ENCODE measurements at regions not wholly inside any gene's neighbourhood (a gene's known extent, or its start where the extent isn't known, plus 50 kb on each side); places are given as distances from the start of the nearest gene placed in this dataset.

- Histone ChIP-seq H3K9me3 (no peaks in the 10 kb centered on the region), H3K27ac (no peak overlapping the region), H3K4me3 (no peak overlapping the region), H3K27me3 (no peaks in the 10 kb centered on the region), H3K4me1 (peaks cover 33% of the 10 kb centered on the region), H3K36me3 (no peaks in the 10 kb centered on the region)
- DNase-seq (ENCODE audit: low spot score in 2 of 2) = no peak
- 98% methylated on average over 4 of the region's 4 CpGs for WGBS
- TF ChIP-seq CTCF (IDR thresholded peaks at IDR 0.05) (no peak), POLR2AphosphoS5 (IDR thresholded peaks at IDR 0.05) (no peak), POLR2A (IDR thresholded peaks at IDR 0.05) (no peak), EP300 (IDR thresholded peaks at IDR 0.05) (no peak)
These were observed 164.3 kb downstream of the KTN1 start for GRCh38 chr14:55744321-55744720.

GRCh38 chr14:55745906-55746305 is 165.9 kb downstream of the KTN1 start:
- no peak for DNase-seq (ENCODE audit: low spot score in 2 of 2)
- WGBS = 92% methylated on average over 7 of the region's 7 CpGs
- H3K27ac ChIP-seq = no peak overlapping the region

GRCh38 chr14:55746558-55746957 is 166.6 kb downstream of the KTN1 start:
- 81% methylated on average over 2 of the region's 2 CpGs for WGBS
- no peak overlapping the region for H3K4me3 ChIP-seq
- no peak for TF ChIP-seq EP300 (IDR thresholded peaks at IDR 0.05)
- TF ChIP-seq CTCF (IDR thresholded peaks at IDR 0.05) = no peak
- no peak for TF ChIP-seq POLR2AphosphoS5 (IDR thresholded peaks at IDR 0.05)
- TF ChIP-seq POLR2A (IDR thresholded peaks at IDR 0.05) = no peak
- no peaks in the 10 kb centered on the region for H3K9me3 ChIP-seq
- H3K36me3 ChIP-seq = no peaks in the 10 kb centered on the region
- no peak overlapping the region for H3K27ac ChIP-seq
- DNase-seq (ENCODE audit: low spot score in 2 of 2) = no peak
- no peaks in the 10 kb centered on the region for H3K27me3 ChIP-seq
- H3K4me1 ChIP-seq = peaks cover 18% of the 10 kb centered on the region

More at GRCh38 chr14:55745906-55746305, 165.9 kb downstream of the KTN1 start:
- Histone ChIP-seq H3K9me3 (no peaks in the 10 kb centered on the region), H3K4me3 (no peak overlapping the region), H3K4me1 (peaks cover 21% of the 10 kb centered on the region), H3K27me3 (no peaks in the 10 kb centered on the region), H3K36me3 (no peaks in the 10 kb centered on the region)
- TF ChIP-seq POLR2AphosphoS5 (IDR thresholded peaks at IDR 0.05) (no peak), EP300 (IDR thresholded peaks at IDR 0.05) (no peak), POLR2A (IDR thresholded peaks at IDR 0.05) (no peak), CTCF (IDR thresholded peaks at IDR 0.05) (no peak)

- Histone ChIP-seq H3K27ac (no peak overlapping the region), H3K4me3 (no peak overlapping the region), H3K36me3 (no peaks in the 10 kb centered on the region), H3K27me3 (no peaks in the 10 kb centered on the region), H3K9me3 (no peaks in the 10 kb centered on the region), H3K4me1 (peaks cover 18% of the 10 kb centered on the region)
- WGBS = 67% methylated on average over 6 of the region's 6 CpGs
- no peak for DNase-seq (ENCODE audit: low spot score in 2 of 2)
- no peak for TF ChIP-seq POLR2AphosphoS5 (IDR thresholded peaks at IDR 0.05)
- TF ChIP-seq CTCF (IDR thresholded peaks at IDR 0.05) = no peak
- TF ChIP-seq EP300 (IDR thresholded peaks at IDR 0.05) = no peak
- no peak for TF ChIP-seq POLR2A (IDR thresholded peaks at IDR 0.05)
These were observed 167.2 kb downstream of the KTN1 start for GRCh38 chr14:55747186-55747585.

- Histone ChIP-seq H3K27ac (no peak overlapping the region), H3K27me3 (no peaks in the 10 kb centered on the region), H3K9me3 (no peaks in the 10 kb centered on the region), H3K4me3 (no peak overlapping the region), H3K4me1 (peaks cover 24% of the 10 kb centered on the region), H3K36me3 (no peaks in the 10 kb centered on the region)
- TF ChIP-seq POLR2AphosphoS5 (IDR thresholded peaks at IDR 0.05) = no peak
- no peak for TF ChIP-seq EP300 (IDR thresholded peaks at IDR 0.05)
- no peak for TF ChIP-seq CTCF (IDR thresholded peaks at IDR 0.05)
- no peak for TF ChIP-seq POLR2A (IDR thresholded peaks at IDR 0.05)
- no peak for DNase-seq (ENCODE audit: low spot score in 2 of 2)
- 88% methylated on average over 1 of the region's 1 CpG for WGBS
These were observed 169.3 kb downstream of the KTN1 start for GRCh38 chr14:55749201-55749812.
